ENCODE measurements at regions not wholly inside any gene's neighbourhood (a gene's known extent, or its start where the extent isn't known, plus 50 kb on each side); places are given as distances from the start of the nearest gene placed in this dataset.
"Not testable (repeated sequence)": the region's sequence is repeated elsewhere in the genome, so short reads cannot be mapped to it uniquely, and the experiment has no call there.

GRCh38 chr9:67349424-67349759 lies 357.0 kb upstream of the SPATA31A3 start:
- TF ChIP-seq EZH2 (IDR thresholded peaks at IDR 0.05; ENCODE audit: borderline replicate concordance, low read depth, low read length, poor library complexity, severe bottlenecking); CTCF (conservative IDR thresholded peaks at IDR 0.05; ENCODE audit: low read depth, low read length): not testable (repeated sequence)

Data from A673 (cell line).